ENCODE measurements at regions not wholly inside any gene's neighbourhood (a gene's known extent, or its start where the extent isn't known, plus 50 kb on each side); places are given as distances from the start of the nearest gene placed in this dataset.

DNA sequence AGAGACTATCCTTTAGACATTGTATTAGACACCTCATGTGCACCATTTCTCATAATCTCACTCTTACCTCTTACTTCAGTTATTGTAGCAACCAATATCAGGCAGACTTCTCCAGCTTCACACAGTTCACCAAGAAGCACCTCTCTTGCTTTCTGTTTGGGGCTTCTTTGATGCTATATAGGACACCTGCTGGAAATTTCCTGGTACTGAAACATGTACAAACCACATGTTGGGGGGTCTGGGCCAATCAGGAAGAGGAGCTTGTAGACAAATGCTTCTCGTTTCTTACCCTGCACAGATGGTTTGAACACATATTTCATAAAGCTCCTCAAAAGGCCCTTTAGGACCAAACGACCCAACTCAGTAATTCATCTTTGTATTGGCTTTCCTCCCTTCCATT lies 212.1 kb downstream of the IZUMO3 start:
- no peaks in the 10 kb centered on the region for H3K27me3 ChIP-seq (ENCODE audit: control insufficient read depth, insufficient read depth, low read length)
- DNase-seq (ENCODE audit: low read depth), result no peak
- ChIA-PET CTCF (no interaction called here), POLR2A (no interaction called here)
- no peak overlapping the region for H3K4me3 ChIP-seq (ENCODE audit: low read depth, low read length)
- H3K36me3 ChIP-seq (ENCODE audit: control insufficient read depth, insufficient read depth, low read length), result no peaks in the 10 kb centered on the region
- no peak for TF ChIP-seq CTCF (IDR thresholded peaks at IDR 0.05; ENCODE audit: insufficient read depth, low read depth, low read length)

- H3K4me3 ChIP-seq (ENCODE audit: low read depth, low read length), result no peak overlapping the region
- ChIA-PET CTCF (no interaction called here), POLR2A (no interaction called here)
- H3K27me3 ChIP-seq (ENCODE audit: control insufficient read depth, insufficient read depth, low read length), result no peaks in the 10 kb centered on the region
- no peaks in the 10 kb centered on the region for H3K36me3 ChIP-seq (ENCODE audit: control insufficient read depth, insufficient read depth, low read length)
- no peak for DNase-seq (ENCODE audit: low read depth)
- no peak for TF ChIP-seq CTCF (IDR thresholded peaks at IDR 0.05; ENCODE audit: insufficient read depth, low read depth, low read length)
Observed at GRCh38 chr9:24298912-24299311, 246.8 kb downstream of the IZUMO3 start.

- ChIA-PET POLR2A (no interaction called here), CTCF (no interaction called here)
- Histone ChIP-seq H3K27me3 (ENCODE audit: control insufficient read depth, insufficient read depth, low read length) (no peaks in the 10 kb centered on the region), H3K36me3 (ENCODE audit: control insufficient read depth, insufficient read depth, low read length) (no peaks in the 10 kb centered on the region), H3K4me3 (ENCODE audit: low read depth, low read length) (no peak overlapping the region)
- DNase-seq (ENCODE audit: low read depth), result no peak
- no peak for TF ChIP-seq CTCF (IDR thresholded peaks at IDR 0.05; ENCODE audit: insufficient read depth, low read depth, low read length)
Observed at GRCh38 chr9:24297931-24298330, 247.8 kb downstream of the IZUMO3 start.

- Histone ChIP-seq H3K4me3 (ENCODE audit: low read depth, low read length) (no peak overlapping the region), H3K27me3 (ENCODE audit: control insufficient read depth, insufficient read depth, low read length) (no peaks in the 10 kb centered on the region), H3K36me3 (ENCODE audit: control insufficient read depth, insufficient read depth, low read length) (no peaks in the 10 kb centered on the region)
- no peak for DNase-seq (ENCODE audit: low read depth)
- CTCF ChIA-PET, result no interaction called here
- POLR2A ChIA-PET, result no interaction called here
- no peak for TF ChIP-seq CTCF (IDR thresholded peaks at IDR 0.05; ENCODE audit: insufficient read depth, low read depth, low read length)
Observed at GRCh38 chr9:24296124-24296523, 249.6 kb downstream of the IZUMO3 start.

DNA sequence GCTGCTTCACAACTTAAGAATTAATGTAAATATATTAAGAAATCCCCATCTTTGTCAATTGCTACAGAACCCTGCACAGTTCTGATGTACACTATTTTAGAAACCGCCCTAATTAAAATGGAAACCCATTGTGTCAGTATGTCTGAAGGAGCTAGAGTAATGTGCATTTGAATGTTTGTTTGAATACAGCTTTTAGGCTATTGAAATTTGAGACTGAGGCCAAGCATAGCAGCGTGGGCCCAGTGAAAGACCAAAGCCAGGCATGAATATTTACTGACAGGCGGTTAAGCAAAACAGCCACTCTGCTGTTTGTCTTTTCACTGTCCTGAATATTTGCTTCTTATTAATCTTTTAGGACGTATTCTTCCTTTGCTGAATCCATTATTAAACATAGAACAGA lies 252.3 kb downstream of the IZUMO3 start:
- no peaks in the 10 kb centered on the region for H3K36me3 ChIP-seq (ENCODE audit: control insufficient read depth, insufficient read depth, low read length)
- DNase-seq (ENCODE audit: low read depth), result no peak
- no peaks in the 10 kb centered on the region for H3K27me3 ChIP-seq (ENCODE audit: control insufficient read depth, insufficient read depth, low read length)
- no peak for TF ChIP-seq CTCF (IDR thresholded peaks at IDR 0.05; ENCODE audit: insufficient read depth, low read depth, low read length)
- ChIA-PET CTCF (interaction anchor here (0.7 kb wide), 1 partner anchor 868 kb away, joined by 3 read pairs; no protein-coding TSS in a partner anchor), POLR2A (no interaction called here)
- no peak overlapping the region for H3K4me3 ChIP-seq (ENCODE audit: low read depth, low read length)

Measured in BJ (cell line).